NCI-H2029 treated with DMSO at 0.1 percent for 48 hours (cell line): ENCODE measurements at regions not wholly inside any gene's neighbourhood (a gene's known extent, or its start where the extent isn't known, plus 50 kb on each side); places are given as distances from the start of the nearest gene placed in this dataset.

Experiments
- DNase-seq: peaks from one replicate; lab custom pipeline; 2025; lab: John Stamatoyannopoulos, UW

DNA sequence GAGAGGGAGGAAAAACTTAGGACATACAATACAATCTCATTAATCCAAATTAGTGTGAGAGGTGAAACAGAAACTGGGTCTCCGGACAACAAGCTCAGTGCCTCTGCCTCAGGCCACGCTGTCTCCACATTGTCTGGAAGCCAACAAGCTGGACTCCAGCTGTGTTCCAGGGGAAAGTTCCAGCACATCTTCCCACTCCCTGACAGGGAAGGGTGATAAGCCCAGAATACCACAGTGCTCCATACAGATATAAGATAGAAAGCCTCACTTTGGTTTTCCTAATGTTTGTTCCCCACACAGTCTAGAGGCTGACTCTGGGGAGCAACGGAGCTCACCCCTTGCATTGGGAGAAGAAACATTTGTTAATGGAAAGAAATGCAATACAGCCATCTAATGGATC lies 117.1 kb upstream of the SPTLC3 start:
- no peak for DNase-seq

DNA sequence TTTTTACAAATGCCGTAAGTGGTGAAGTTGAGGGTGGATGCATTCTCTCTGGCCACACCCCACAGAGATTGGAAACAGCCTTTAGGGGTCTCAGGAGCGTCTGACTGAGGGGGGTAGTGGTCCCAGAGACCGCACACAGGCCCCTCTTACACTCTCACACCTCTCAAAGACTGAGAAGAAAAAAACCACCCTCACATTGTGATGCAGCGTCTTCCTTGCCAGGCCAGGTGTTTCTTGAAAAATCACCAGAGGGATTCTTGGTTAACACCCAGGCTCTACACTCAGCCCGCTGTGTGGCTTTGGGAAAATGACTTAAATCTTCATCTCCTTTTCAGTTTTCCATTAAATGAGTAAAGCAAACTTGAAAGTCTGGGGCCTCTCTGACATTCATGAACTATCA lies 115.8 kb upstream of the SPTLC3 start:
- no peak for DNase-seq

DNA sequence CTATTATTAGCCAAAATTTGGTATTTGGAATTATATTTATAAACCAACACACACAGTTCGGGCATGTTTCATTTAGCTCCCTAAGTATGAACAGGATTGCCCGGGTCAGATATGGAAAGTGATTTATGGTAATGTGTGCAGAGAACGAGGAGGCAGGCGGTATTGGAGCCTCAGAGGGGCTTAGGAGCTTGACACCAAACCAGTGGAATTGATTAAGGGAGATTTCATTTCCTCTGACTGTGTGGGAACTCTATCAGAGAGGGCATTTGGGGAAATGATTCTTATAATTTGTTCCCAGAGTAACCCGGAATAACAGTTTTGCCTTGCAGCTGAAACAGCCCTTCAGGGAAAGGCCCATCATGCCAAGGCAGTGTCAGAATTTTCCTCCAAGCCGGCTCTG lies 115.1 kb upstream of the SPTLC3 start:
- no peak for DNase-seq

DNA sequence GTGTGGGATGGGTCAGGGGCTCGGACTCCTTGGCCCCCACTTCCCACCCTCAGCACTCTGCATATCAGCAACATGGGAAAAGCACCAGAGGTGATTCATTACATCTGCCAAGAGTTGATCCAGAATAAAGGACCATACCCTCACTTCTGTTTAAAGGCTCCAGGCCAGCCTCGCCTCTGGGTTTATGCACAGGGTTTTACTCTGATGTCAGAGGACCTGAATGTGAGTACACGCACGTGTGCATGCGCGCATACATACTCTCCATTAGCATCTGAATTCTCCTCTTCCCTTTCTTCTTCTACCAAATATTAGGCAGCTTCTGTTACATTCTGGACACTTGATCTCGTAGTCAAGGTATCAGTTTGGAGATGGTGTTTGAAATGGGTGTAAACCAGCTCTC lies 114.7 kb upstream of the SPTLC3 start:
- no peak for DNase-seq

DNA sequence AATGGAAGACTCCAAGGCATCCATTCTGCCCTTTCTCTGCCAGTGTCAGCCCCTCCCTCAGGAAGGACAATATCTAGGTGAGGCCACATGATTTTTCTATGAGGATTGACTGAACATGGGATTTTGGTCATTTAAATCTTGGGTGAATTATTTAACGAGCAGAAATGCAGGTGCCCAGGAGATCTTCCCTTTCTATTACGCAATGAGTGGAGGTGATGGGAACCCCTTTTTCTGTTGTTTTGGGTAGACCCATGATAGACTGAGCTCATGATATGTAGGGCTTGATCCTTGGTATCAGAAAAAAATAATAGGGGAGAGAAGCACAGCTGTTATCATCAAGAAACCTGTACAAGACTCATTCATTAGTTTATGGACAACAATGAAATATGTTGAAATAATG lies 112.6 kb upstream of the SPTLC3 start:
- DNase-seq, result no peak

DNA sequence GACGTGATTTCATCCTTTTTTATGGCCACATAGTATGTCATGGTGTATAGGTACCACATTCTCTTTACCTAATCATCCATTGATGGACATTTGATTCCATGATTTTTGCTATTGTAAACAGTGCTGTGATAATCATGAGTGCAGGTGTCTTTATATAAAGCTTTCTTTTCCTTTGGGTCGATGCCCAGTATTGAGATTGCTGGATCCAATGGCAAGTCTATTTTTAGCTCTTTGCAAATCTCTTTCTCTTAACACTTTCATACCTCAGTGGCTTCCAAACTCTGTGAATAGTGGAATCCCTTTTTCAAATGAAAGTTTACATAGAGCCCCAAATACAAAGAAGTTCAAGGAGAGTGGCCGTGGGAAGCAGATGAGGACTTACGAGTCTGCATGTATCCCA lies 105.8 kb upstream of the SPTLC3 start:
- DNase-seq, result peak; percentile 60

DNA sequence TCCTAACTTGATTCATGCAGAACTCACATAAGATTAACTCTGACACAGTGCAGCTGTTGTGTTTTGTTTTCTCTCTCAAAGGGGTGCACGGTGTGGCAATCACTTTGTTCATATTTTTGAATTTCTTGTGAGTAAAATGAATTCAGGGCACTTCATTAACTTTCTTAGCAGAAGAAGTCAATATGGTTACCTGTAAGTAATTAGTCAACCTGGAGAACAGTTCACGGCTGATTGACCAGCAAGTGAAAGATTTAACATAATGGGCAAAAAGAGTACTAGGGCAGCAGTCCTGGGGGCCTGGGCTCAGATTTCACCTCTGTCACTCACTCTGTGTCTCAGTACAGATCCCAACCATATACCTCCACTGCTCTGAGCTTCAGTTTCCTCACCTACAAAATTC lies 102.4 kb upstream of the SPTLC3 start:
- no peak for DNase-seq

DNA sequence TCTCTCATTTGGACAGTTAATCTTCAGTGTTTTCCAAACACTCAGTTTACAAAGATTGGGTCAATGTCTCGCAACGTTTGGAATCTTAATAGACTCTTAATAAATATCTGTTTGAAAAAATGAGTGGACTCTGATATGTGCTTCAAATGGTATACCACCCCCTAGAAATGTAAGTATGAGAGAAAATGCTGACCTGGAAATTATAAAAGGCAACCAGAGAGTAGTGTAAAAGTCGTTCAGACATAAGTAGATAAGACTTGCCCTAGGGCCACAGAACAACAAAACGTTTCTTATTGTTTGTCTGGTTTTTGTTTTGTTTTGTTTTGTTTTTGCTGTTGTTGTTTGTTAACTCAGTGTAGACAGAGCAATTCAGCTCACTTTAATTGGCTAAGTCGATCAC lies 97.4 kb upstream of the SPTLC3 start:
- DNase-seq, result no peak

DNA sequence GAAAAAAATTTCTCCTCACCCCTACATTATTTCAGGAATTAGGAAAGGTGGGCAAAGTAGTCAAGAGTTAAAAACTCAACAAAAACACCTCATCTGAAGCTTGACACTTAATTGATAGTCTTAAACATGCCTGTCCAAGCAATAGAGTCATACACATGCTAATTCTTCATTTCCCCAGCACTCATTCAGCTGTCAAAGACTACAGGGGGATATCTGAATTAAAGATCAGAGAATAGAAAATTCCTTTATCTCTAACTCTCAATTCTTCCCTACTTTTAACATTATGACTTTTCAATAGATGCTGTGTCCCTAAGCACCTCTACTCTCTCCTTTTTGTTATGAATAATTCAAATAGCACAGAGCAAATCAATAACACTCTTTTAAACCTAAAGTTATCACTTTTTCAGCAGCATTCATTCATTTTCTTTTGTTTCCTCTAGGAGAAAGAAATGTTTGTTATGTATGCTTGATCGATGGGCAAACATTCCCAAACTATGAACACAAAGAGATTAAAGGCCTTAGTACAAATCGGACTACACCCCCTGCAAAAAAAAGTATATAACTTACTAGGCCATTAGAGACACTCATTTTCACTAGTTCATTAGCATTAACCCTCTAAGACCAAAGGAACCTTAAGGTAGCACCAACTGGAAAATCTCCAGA lies 94.9 kb upstream of the SPTLC3 start:
- DNase-seq, result no peak

DNA sequence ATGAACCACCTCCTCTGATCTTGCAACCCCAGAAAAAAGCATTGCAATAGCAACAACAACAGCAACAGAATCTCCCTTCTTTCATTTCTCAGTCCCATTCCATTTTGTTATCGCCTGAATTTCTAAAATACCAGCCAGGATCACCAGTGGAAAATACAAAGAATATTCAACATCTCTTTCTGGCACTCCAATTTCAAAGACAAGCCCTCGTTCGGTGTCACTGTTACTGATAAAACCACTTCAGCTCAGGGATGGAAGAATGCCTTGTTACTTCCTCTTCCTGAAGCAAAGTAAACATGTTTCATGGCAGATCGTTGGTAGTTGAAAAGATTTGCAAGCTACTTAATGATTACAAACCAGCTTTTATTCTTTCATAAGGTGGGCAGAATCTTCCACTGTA lies 94.0 kb upstream of the SPTLC3 start:
- peak; percentile 69 for DNase-seq

DNA sequence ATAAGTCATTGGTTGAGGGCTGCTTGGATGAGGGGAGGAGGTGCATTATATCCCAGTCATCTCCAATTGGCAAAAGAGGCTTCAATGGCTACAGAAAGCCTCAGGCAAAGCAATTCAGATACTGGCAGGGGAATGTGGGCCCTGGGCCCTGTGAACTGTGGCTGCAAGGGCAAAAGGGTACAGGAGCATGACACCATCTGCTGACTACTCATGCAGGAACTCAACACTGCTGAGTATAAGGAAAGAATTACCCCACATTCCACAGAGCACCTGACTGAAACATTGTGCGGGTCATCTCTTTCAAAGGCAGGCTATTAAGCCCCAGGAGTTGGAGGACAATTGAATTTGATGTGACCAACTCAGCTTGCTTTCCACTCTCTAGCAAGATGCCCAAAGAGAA lies 92.1 kb upstream of the SPTLC3 start:
- no peak for DNase-seq

DNA sequence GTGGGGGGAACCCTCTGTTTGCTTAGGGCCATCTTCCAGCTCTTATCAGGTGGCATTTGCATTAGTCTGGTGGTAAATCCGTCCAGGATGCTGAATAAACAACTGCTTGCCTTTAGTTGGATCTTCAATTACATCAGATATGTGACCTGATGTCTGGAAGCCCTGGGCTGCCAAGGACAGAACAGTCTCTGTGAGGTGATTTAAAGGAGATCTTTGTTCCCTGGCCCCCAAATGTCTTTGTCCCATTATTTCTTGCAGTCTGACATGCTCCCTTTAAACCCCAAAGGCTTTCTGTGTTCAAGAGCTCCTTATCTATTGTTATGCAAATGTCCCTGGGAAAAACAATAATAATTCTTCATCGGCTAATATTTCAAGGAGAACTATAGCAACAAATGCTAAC lies 84.6 kb upstream of the SPTLC3 start:
- DNase-seq, result no peak

DNA sequence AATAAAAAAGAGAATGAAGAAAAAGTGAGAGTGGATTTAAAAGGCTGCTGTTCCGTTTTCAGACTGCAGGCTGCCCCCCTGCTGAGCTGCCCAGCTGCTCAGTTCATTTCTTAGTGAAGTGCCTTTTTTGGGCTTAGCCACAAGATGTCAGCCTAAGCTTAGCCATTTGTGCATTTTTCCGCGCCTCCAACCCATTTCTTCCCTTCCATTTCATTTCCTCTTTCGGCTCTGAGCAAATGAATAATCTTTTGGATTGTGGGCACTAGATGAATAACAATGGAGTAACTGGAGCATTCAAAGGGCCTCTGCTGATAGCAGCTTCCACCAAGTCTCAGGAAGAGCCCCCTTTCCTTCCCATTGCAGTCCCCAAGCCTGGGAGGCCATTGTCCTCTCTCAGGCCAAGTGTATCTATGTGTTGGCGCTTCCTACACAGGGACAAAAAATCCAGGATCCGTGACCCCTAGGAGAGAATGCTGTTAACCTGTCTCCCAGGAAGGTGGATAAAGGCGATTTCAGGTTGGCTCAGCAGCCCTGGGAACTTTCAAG lies 83.5 kb upstream of the SPTLC3 start:
- DNase-seq, result peak; percentile 61

DNA sequence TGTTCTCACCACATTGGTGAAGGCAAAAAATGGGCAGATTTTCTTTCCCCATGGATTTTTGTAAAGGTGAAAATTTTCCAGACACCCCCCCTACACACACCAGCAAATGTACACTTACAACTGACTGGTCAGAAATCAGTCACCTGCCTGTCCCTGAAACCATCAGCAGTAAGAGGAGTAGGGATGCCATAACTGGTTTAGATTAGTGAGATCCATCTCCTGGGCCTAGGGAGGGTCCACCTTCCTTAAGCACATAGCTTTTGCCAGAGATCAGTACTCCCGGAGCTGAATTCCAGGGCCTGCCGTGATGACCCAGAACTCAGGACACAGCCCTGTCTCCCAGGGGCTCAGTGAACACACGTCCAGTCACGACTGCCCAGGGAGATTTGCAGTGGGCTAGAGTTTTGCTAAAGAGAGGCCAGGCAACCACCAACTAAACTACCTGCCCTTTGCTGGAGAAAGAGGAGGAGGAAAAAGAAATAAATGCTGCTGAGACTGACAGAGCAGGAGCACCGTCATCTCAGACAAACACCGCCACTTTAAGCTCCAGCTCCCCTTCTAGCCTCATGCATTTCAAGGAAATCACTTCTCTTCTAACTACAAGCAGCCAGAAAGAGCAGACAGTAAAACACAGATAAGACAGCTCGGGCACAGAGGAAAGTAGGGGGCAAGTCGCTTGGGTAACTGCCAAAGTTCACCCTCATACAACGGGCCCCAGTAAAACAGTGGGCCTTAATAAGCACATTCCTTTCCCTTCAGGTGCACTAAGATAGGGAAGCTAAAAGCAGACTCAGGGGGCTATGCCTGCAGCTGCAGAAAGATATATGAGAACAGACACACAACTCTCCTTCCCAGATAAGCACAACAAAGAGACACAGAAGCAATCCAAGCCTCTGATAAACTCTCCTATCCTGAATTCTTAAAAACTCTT lies 82.6 kb upstream of the SPTLC3 start:
- no peak for DNase-seq

DNA sequence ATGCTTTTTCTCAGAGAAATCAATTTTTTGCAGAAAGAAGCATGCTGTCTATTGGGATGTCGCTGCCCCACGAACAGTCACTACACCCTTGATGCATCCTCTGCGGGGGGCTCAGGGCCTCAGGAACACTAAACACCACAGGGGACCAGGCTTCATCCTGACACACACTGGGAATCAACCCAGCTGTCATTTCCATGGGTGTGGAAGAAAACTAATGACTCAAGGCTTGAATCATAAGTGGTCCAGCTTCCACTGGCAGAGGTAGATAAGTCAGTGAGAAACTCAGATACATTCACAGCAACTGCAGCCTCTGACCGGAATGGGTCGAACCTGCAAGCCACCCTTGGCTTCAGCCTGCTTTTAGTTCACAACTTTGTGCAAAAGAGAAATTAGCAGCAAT lies 81.3 kb upstream of the SPTLC3 start:
- no peak for DNase-seq

DNA sequence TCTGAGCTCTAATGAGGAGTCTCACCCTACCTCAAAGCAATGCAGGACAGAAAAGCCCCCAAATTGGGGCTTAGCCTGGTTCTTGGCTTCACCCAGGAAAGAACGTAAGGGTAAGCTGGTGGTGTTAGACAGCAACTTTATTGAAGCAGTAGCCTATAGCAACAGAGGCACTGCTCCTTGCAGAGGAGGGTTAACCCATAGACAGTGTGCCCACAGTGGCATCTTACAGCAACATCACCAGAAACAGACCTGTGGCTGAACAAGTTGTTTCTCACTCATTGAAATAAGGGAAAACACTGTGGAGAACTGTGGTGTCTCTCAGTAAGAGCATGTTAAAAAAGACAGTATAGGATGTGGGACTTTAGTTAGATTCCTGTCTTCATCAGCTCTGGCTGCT lies 80.4 kb upstream of the SPTLC3 start:
- no peak for DNase-seq

DNA sequence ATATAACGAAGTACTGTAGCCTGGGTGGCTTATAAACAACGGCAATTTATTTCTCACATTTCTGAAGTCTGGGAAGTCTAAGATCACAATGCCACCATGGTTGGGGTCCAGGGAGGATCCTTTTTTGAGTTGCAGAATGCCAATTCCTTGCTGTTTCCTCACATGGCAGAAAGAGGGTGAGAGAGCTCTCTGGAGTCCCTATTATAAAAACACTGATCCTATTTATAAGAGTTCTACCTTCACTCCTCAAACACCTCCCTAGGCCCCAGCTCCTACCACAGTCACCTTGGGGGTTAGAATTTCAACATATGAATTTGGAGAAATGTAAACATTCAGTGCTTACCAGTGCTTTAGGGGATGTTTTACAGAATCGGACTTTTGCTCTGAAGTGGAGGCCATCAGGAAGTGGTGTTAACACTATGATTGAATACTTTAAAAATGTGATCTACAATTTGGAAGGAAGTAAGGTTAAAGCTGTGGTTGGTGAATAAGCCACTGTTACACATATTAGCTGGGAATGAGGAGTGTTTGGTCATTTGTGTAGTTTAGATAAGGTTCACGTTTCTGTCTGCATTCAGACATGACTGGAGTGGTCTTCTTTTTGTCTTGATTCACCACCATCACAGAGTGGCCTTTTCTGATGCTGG lies 79.9 kb upstream of the SPTLC3 start:
- DNase-seq, result no peak

DNA sequence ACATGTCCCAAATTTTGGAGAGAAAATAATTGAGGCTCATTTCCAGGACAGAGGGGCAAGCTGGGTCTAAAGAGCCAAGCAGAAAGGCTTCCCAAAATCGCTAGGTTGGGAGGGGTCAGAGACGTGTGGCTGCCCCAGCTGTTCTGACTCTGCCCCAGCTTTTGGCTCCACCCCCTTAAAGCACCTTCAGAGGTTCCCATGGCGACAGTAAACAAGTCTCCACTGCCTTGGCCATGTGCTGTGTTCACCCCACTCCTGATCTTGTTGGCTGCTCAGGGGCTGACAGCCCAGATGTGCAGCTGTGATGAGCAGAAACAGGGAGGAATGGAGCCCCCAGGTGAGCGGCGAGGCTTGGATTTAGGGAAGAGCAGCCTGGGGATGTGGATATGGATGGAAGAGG lies 72.8 kb upstream of the SPTLC3 start:
- no peak for DNase-seq

DNA sequence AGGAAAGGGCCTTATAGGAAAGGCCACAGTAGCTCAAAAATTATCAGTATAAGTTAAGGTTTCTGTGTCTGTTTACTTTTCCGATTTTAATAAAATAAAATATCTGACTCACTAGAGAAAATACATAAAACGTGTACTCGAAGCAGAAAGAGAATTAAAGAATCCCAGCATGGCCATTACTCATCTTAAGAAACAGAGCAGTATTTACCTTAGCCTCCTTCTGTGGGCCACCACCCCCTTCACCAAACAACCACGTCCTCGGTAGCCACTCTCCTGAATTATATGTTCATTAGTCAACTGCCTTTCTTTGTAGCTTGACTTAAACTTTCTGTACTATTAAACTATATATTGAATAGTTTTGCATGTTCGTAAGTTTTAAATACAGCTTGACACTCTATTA lies 72.2 kb upstream of the SPTLC3 start:
- no peak for DNase-seq

DNA sequence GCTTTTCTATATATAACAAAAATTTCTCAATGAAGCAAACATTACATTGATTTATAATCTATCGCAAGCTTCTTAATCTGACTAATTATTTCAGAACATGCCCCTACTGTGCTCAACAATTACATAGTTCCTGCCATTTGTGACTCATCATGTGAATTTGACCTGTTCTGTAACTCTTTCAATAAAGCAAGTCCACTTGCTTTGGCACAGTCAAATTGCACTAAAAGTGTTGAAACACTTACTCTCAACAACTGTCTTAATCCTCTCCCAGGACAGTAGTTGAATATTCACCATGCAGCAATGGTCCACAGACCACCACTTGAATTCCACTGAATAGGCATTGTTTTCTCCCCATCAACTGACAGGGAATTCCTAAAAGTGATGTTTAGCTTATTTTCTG lies 67.7 kb upstream of the SPTLC3 start:
- no peak for DNase-seq

DNA sequence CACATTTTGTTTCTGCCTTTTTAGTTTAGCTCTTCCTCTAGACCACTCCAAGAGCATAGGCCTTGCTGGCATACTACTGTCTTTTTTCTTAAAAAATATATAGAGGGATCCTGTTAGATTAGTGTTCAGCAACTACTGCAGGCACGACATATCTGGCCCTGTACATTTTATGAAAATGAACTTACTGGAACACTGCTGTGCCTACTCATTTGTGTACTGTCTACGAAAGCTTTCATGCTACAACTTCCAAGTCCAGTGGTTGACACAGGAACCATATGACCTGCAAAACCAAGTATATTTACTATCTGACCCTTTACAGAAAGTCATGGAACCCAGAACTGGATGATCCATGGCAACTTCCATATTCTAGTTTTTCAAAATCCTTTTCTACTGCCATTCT lies 66.6 kb upstream of the SPTLC3 start:
- no peak for DNase-seq

DNA sequence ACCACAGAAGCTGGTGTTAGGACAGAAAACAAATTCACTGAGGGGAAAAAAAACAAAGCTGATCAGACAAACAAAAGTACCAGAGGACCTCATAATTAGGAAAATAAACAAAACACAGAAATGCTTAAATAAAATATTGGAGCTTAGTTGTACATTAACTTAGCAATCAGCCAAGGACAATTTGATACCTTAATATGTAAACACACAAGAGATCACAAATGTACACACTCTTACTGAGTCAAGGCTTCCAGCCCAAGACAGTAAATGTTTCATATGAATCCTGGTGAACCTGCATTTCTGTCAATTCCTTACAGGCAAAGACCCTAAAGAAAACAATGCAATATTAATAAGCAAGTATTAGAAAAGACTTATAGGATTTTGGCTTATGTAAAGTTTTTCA lies 62.0 kb upstream of the SPTLC3 start:
- no peak for DNase-seq

DNA sequence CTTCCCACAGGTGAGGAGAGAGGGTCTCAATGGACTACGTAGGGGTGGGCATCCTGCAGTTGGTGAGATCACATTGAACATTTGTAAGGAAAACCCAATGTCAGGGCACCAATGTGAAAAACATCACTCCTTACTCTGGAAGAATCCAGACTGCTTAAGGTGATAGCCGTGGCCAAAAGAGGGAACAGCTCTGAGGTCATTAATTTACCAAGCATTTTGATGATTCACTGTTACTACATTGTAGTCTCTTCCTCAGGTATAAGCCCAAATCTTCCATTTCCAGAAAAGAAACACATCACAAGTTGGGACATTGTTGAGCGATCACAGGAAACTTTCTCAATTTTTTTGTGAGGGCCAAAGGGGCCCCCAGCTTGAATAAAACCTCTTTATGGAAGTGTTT lies 61.1 kb upstream of the SPTLC3 start:
- DNase-seq, result no peak
